Endothelial cell (in vitro differentiated cells): ENCODE measurements at regions not wholly inside any gene's neighbourhood (a gene's known extent, or its start where the extent isn't known, plus 50 kb on each side); places are given as distances from the start of the nearest gene placed in this dataset.

Experiments used
- DNase-seq: peaks from one replicate; pipeline ENCODE4 v3.0.0; 2021; ENCODE audit warnings: low spot score
- H3K27ac Mint-ChIP-seq: one replicate; pipeline ENCODE4 v1.8.0; 2021; ENCODE audit warnings: mixed read lengths, inconsistent platforms; ENCODE audit not compliant: unreplicated experiment
- H3K27me3 Mint-ChIP-seq: one replicate; pipeline ENCODE4 v1.8.0; 2021; ENCODE audit warnings: mild to moderate bottlenecking, moderate library complexity, mixed read lengths, inconsistent platforms; ENCODE audit not compliant: unreplicated experiment
- H3K36me3 Mint-ChIP-seq: one replicate; pipeline ENCODE4 v1.8.0; 2021; ENCODE audit warnings: mild to moderate bottlenecking, low read depth, mixed read lengths, inconsistent platforms; ENCODE audit not compliant: unreplicated experiment
- H3K4me1 Mint-ChIP-seq: one replicate; pipeline ENCODE4 v1.8.0; 2021; ENCODE audit warnings: mild to moderate bottlenecking, mixed read lengths, inconsistent platforms; ENCODE audit not compliant: unreplicated experiment
- H3K4me3 Mint-ChIP-seq: one replicate; pipeline ENCODE4 v1.8.0; 2021; ENCODE audit warnings: mild to moderate bottlenecking, mixed read lengths, inconsistent platforms; ENCODE audit not compliant: unreplicated experiment
- H3K9me3 Mint-ChIP-seq: one replicate; pipeline ENCODE4 v1.8.0; 2021; ENCODE audit warnings: mixed read lengths, inconsistent platforms; ENCODE audit not compliant: unreplicated experiment
- TF ChIP-seq, protein P1 (sequence below): fragments of 200-600 bp; sonication (generic); IDR thresholded peaks from one replicate; pipeline ENCODE4 v1.5.0; 2021; ENCODE audit warnings: antibody characterized with exemption; ENCODE audit not compliant: unreplicated experiment

DNA sequence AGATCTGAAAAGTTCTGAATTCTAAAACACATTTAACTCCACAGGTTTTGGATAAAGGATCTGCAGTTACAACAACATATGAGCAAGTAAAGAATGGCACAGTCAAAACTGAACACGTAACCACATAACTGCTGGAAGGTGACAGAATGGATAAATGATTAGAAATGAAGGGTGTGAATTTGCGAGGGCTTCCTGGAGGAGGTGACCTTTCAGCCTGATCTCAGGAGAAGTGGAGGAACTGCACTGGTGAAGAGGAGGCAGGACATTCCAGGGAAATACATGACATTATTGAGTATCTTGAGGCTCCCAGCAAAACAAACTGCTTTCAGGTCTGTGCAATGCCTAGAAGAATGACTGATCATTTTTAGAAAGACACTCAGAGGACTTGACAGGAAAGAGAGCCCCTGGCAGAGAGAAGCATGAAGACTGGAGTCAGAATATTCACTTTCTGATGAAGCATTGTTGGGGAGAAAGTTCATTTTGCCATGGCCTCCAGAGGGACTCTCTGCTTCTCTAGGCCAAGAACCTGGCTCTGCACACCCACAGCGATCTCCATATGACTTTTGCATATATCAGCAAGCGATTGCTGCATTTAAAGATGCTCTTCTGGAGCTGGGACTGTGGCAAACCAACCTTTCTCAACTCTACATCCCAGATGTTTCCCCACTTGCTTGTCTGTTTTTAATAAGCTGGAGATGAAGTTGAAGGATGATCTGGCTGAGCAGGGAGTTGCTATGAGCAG, 122.7 kb upstream of the FAM78B start:
- H3K9me3 Mint-ChIP-seq = no peaks in the 10 kb centered on the region
- TF ChIP-seq, protein P1, sequence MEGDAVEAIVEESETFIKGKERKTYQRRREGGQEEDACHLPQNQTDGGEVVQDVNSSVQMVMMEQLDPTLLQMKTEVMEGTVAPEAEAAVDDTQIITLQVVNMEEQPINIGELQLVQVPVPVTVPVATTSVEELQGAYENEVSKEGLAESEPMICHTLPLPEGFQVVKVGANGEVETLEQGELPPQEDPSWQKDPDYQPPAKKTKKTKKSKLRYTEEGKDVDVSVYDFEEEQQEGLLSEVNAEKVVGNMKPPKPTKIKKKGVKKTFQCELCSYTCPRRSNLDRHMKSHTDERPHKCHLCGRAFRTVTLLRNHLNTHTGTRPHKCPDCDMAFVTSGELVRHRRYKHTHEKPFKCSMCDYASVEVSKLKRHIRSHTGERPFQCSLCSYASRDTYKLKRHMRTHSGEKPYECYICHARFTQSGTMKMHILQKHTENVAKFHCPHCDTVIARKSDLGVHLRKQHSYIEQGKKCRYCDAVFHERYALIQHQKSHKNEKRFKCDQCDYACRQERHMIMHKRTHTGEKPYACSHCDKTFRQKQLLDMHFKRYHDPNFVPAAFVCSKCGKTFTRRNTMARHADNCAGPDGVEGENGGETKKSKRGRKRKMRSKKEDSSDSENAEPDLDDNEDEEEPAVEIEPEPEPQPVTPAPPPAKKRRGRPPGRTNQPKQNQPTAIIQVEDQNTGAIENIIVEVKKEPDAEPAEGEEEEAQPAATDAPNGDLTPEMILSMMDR = no peak
- peaks cover 4% of the 10 kb centered on the region for H3K4me1 Mint-ChIP-seq
- no peak overlapping the region for H3K4me3 Mint-ChIP-seq
- no peaks in the 10 kb centered on the region for H3K36me3 Mint-ChIP-seq
- no peaks in the 10 kb centered on the region for H3K27me3 Mint-ChIP-seq
- H3K27ac Mint-ChIP-seq = no peak overlapping the region
- DNase-seq = no peak

DNA sequence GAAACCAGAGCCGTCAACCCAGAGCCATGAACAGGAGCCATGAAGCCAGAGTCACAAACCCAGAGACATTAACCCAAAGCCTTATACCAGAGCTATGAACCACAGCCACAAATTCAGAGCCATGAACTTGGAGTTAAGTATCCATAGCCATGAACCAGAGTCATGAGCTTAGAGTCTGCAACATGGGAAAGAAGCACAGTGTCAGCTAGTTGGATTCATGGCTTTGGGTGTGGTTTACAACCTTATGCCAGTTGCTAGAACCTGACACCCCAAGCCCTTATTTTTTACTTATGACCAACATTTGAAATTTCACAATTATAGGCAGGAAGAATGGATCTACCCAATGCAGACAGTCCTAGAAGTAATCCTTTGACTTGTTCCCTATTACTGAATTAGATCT, 128.9 kb upstream of the FAM78B start:
- DNase-seq = no peak
- H3K27me3 Mint-ChIP-seq = no peaks in the 10 kb centered on the region
- no peaks in the 10 kb centered on the region for H3K9me3 Mint-ChIP-seq

DNA sequence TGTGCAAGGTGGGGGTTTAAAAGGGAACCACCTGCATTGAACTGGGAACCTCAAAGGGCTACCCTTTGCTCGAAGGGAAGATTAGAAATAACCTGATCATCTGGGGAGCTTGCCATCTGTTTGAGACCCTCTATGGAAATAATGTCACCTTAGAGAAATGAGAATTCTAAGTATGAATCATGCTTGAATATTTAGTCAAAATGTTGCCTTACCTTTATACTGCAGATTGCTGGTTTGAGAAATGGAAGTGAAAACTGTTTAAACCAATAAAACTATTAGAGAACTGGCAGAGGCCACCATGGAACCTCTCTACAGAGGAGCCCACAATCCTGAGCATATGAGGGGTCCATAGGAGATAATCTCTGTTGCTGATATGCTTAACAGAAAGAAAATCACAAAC, 131.2 kb upstream of the FAM78B start:
- TF ChIP-seq, protein P1 = no peak
- H3K27me3 Mint-ChIP-seq = peaks cover 1% of the 10 kb centered on the region
- H3K4me3 Mint-ChIP-seq = no peak overlapping the region
- H3K27ac Mint-ChIP-seq = no peak overlapping the region
- DNase-seq = no peak
- no peaks in the 10 kb centered on the region for H3K36me3 Mint-ChIP-seq
- H3K9me3 Mint-ChIP-seq = no peaks in the 10 kb centered on the region
- H3K4me1 Mint-ChIP-seq = no peaks in the 10 kb centered on the region

More for the DNA sequence above, 128.9 kb upstream of the FAM78B start:
- no peak overlapping the region for H3K27ac Mint-ChIP-seq
- no peaks in the 10 kb centered on the region for H3K36me3 Mint-ChIP-seq
- H3K4me3 Mint-ChIP-seq = no peak overlapping the region
- TF ChIP-seq, protein P1 = no peak
- H3K4me1 Mint-ChIP-seq = peaks cover 4% of the 10 kb centered on the region

DNA sequence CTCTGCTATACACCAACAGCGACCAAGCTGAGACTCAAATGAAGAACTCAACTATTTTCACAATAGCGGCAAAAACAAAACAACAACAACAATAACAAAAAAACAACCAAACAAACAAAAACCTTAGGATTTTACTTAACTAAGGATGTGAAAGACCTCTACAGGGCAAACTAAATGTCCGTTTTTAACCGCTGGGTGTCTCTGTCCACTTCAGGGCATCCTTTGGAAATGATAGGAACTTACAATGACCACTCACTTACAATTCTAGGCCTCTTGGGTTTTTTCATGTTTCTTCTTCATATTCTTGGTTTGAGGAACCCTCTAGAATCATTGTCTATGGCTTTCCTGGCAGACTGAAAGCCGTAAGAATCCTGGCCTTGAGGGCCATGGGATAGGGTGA, 134.0 kb upstream of the FAM78B start:
- Mint-ChIP-seq H3K9me3 (no peaks in the 10 kb centered on the region), H3K36me3 (no peaks in the 10 kb centered on the region), H3K27me3 (peaks cover 1% of the 10 kb centered on the region), H3K4me3 (no peak overlapping the region), H3K4me1 (peaks cover 6% of the 10 kb centered on the region), H3K27ac (no peak overlapping the region)
- TF ChIP-seq, protein P1 = no peak
- DNase-seq = no peak

DNA sequence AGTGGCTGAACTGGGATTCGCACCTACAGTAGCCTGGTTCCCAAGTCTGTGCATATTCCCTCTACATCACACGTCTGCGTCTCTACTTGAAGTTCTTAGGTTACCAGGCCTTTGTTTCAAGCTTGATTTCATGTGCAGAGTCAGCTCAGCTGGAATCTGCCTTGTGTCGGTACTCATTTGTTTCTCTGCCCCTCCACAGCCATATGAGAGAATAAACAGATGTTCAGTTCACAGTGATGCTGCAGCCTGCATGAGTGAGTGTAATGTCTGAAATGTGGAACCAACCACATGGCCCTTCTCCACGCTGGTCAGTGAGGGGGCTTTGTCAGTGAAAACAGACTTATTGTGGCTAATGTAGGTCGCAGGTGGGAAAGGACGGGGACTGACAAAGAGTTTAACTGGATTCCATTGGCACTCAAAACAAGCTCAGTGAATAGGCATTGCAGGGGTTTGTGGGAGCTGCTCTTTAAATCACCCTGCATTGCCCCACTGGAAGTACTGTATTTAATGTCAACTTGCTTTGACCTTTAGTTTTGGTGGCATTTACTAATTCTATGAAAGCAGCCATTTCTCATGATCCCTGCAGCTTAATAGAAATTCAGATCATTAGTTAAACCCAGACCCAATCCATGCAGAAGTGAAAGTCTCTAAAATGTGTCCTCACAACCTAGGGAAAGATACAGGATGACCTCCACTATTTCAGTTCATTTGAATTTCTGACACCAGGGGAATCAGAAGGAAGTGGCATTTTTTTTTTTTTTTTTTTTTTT, 136.4 kb upstream of the FAM78B start:
- H3K4me3 Mint-ChIP-seq = no peak overlapping the region
- TF ChIP-seq, protein P1 = no peak
- H3K9me3 Mint-ChIP-seq = no peaks in the 10 kb centered on the region
- peaks cover 1% of the 10 kb centered on the region for H3K27me3 Mint-ChIP-seq
- no peaks in the 10 kb centered on the region for H3K36me3 Mint-ChIP-seq
- DNase-seq = no peak
- H3K27ac Mint-ChIP-seq = no peak overlapping the region
- peaks cover 6% of the 10 kb centered on the region for H3K4me1 Mint-ChIP-seq
